ENCODE measurements at regions not wholly inside any gene's neighbourhood (a gene's known extent, or its start where the extent isn't known, plus 50 kb on each side); places are given as distances from the start of the nearest gene placed in this dataset.

- no peak overlapping the region for H3K27ac ChIP-seq (ENCODE audit: low read depth in 1 of 2, low read length in 2 of 2)
- H3K9me3 ChIP-seq (ENCODE audit: control insufficient read depth in 1 of 2, insufficient read depth in 1 of 2, low read length in 2 of 2) = peaks cover 0 to 5% of the 10 kb centered on the region in 2 experiments
- H3K4me3 Mint-ChIP-seq = no peak overlapping the region
- no peaks in the 10 kb centered on the region for H3K27me3 Mint-ChIP-seq
- H3K36me3 Mint-ChIP-seq (ENCODE audit: low read depth) = no peaks in the 10 kb centered on the region
- no peak overlapping the region for H3K4me3 ChIP-seq (ENCODE audit: low read length)
- no peaks in the 10 kb centered on the region for H3K36me3 ChIP-seq (ENCODE audit: insufficient read depth, low read length)
- CTCF ChIA-PET = no interaction called here
- H3K9me3 Mint-ChIP-seq = peaks cover 9% of the 10 kb centered on the region
- POLR2A ChIA-PET = no interaction called here
- no peaks in the 10 kb centered on the region for H3K4me1 ChIP-seq (ENCODE audit: insufficient read depth, low read length)
- intact Hi-C loops (cut with DNase I, micrococcal nuclease) = no loop called here
- no peak overlapping the region for H3K27ac Mint-ChIP-seq
- no peaks in the 10 kb centered on the region for H3K4me1 Mint-ChIP-seq (ENCODE audit: low read depth)
- H3K27me3 ChIP-seq (ENCODE audit: control insufficient read depth in 1 of 2, insufficient read depth in 2 of 2, low read length in 2 of 2) = no peaks in the 10 kb centered on the region
- DNase-seq (no peak), ATAC-seq (ENCODE audit: poor library complexity) (no peak)
- no peak for TF ChIP-seq CTCF (IDR thresholded peaks at IDR 0.05)
Observed at GRCh38 chr16:51298800-51299199, 147.7 kb upstream of the SALL1 start.

DNA sequence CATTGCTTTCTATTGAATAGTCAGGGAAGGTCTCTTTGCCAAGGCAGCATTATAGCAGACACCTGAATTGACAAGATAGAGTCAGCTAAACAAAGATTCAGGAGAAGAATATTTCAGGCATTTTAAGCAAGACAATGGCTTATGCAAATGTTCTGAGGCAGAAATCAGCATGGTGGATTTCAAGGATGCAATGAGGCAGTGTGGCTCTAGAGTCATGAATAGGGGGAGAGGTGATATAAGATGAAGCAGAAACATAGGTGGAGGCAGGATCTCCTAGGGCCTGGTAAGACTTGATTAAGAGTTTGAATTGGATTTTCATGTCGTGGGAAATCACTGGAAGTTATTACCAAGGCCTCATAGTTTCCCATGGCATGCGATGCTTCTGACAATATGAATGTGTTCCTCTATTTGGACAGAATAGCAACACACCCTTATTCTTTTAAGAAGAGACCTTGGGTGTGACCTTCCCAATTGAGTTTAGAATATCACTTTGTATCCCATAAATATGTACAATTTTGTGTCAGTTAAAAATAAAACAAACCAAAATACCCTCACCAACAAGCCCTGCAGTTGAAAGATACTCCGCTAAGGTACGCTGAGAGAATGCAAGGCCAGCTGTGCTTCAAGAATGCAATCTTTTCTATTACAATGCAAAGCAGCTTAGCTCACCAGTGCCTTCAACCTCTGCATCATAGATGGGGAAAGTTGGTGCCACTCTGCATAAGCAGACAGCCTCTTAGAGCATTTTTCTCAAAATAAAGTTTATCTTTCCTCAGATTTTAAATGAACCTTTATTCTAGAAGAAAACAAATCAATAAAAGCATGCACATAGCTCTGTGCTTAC, 139.6 kb upstream of the SALL1 start:
- DNase-seq (no peak), ATAC-seq (ENCODE audit: poor library complexity) (no peak)
- no peaks in the 10 kb centered on the region for H3K36me3 ChIP-seq (ENCODE audit: insufficient read depth, low read length)
- H3K27ac ChIP-seq (ENCODE audit: low read depth in 1 of 2, low read length in 2 of 2) = no peak overlapping the region
- Mint-ChIP-seq H3K36me3 (ENCODE audit: low read depth) (no peaks in the 10 kb centered on the region), H3K4me3 (no peak overlapping the region), H3K4me1 (ENCODE audit: low read depth) (no peaks in the 10 kb centered on the region), H3K27ac (no peak overlapping the region), H3K9me3 (peaks cover 2% of the 10 kb centered on the region), H3K27me3 (peaks cover 4% of the 10 kb centered on the region)
- POLR2A ChIA-PET = no interaction called here
- intact Hi-C loops (cut with DNase I, micrococcal nuclease) = no loop called here
- no peak for TF ChIP-seq CTCF (IDR thresholded peaks at IDR 0.05)
- H3K4me1 ChIP-seq (ENCODE audit: insufficient read depth, low read length) = no peaks in the 10 kb centered on the region
- peaks cover 0 to 8% of the 10 kb centered on the region in 2 experiments for H3K9me3 ChIP-seq (ENCODE audit: control insufficient read depth in 1 of 2, insufficient read depth in 1 of 2, low read length in 2 of 2)
- CTCF ChIA-PET = no interaction called here
- no peaks in the 10 kb centered on the region for H3K27me3 ChIP-seq (ENCODE audit: control insufficient read depth in 1 of 2, insufficient read depth in 2 of 2, low read length in 2 of 2)
- no peak overlapping the region for H3K4me3 ChIP-seq (ENCODE audit: low read length)

DNA sequence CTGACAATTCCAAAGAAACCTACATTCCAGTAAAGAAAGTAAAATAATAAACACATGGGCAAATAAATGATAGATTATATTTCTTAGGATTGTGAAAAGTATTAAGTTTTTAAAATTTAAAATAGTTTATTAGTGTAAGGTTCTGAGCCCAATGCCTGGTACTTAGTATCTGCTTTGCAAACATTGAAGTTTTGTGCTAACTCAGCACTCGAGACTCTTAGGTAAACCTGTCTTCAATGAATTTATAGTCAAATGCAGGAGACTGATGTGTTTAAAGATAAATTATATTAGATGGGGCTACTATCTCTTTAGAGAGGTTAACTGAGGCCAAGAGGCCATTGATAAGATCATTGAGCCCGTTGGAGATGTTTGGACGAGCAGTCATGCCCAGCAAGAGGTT, 138.3 kb upstream of the SALL1 start:
- intact Hi-C loops (cut with DNase I, micrococcal nuclease) = no loop called here
- Histone ChIP-seq H3K27ac (ENCODE audit: low read depth in 1 of 2, low read length in 2 of 2) (no peak overlapping the region), H3K9me3 (ENCODE audit: control insufficient read depth in 1 of 2, insufficient read depth in 1 of 2, low read length in 2 of 2) (peaks cover 0 to 8% of the 10 kb centered on the region in 2 experiments), H3K36me3 (ENCODE audit: insufficient read depth, low read length) (no peaks in the 10 kb centered on the region), H3K4me1 (ENCODE audit: insufficient read depth, low read length) (no peaks in the 10 kb centered on the region), H3K27me3 (ENCODE audit: control insufficient read depth in 1 of 2, insufficient read depth in 2 of 2, low read length in 2 of 2) (no peaks in the 10 kb centered on the region), H3K4me3 (ENCODE audit: low read length) (no peak overlapping the region)
- Mint-ChIP-seq H3K4me3 (no peak overlapping the region), H3K9me3 (no peaks in the 10 kb centered on the region), H3K4me1 (ENCODE audit: low read depth) (no peaks in the 10 kb centered on the region), H3K36me3 (ENCODE audit: low read depth) (no peaks in the 10 kb centered on the region), H3K27me3 (peaks cover 4% of the 10 kb centered on the region), H3K27ac (no peak overlapping the region)
- ChIA-PET CTCF (no interaction called here), POLR2A (no interaction called here)
- TF ChIP-seq CTCF (IDR thresholded peaks at IDR 0.05) = no peak
- no peak for DNase-seq
- no peak for ATAC-seq (ENCODE audit: poor library complexity)
